GM23338 (cell line): ENCODE measurements at regions not wholly inside any gene's neighbourhood (a gene's known extent, or its start where the extent isn't known, plus 50 kb on each side); places are given as distances from the start of the nearest gene placed in this dataset.

ENCODE experiments used
- ATAC-seq: fragments of 200-7000 bp; cut with Tn5 transposase; 3 replicates; pipeline ENCODE4 v1.9.1; 2020
- DNase-seq: peaks from one replicate; pipeline ENCODE4 v3.0.0-alpha.2; 2015; ENCODE audit warnings: low spot score
- H2AFZ ChIP-seq: fragments of 200-600 bp; sonication (generic); 2 replicates; pipeline ENCODE4 v1.8.0; 2016; ENCODE audit warnings: antibody characterized with exemption, mild to moderate bottlenecking, moderate library complexity
- H3F3A ChIP-seq: fragments of 200-600 bp; sonication (generic); replicated peaks from 2 replicates; pipeline ENCODE4 v1.8.0; 2017; ENCODE audit warnings: antibody characterized with exemption, mixed run types, low read depth
- H3K27ac ChIP-seq: fragments of 200-600 bp; sonication (generic); 2 replicates; pipeline ENCODE4 v1.6.1; 2016; ENCODE audit warnings: low read depth
- H3K27me3 ChIP-seq: fragments of 200-600 bp; sonication (generic); 2 replicates; pipeline ENCODE4 v1.8.0; 2016; ENCODE audit warnings: mild to moderate bottlenecking, mixed run types, moderate library complexity; ENCODE audit not compliant: insufficient read depth
- H3K36me3 ChIP-seq: fragments of 200-600 bp; sonication (generic); 2 replicates; pipeline ENCODE4 v1.8.0; 2016; ENCODE audit warnings: mild to moderate bottlenecking; ENCODE audit not compliant: insufficient read depth
- H3K4me1 ChIP-seq: fragments of 200-600 bp; sonication (generic); 2 replicates; pipeline ENCODE4 v1.8.0; 2016; ENCODE audit warnings: mild to moderate bottlenecking, moderate library complexity; ENCODE audit not compliant: insufficient read depth
- H3K4me2 ChIP-seq: fragments of 200-600 bp; sonication (generic); 2 replicates; pipeline ENCODE4 v1.7.1; 2017; ENCODE audit warnings: mixed run types
- H3K4me3 ChIP-seq: fragments of 200-600 bp; sonication (generic); 2 replicates; pipeline ENCODE4 v1.6.1; 2016; ENCODE audit warnings: mixed run types
- H3K79me2 ChIP-seq: fragments of 200-600 bp; sonication (generic); replicated peaks from 2 replicates; pipeline ENCODE4 v1.8.0; 2017; ENCODE audit warnings: mild to moderate bottlenecking; ENCODE audit not compliant: insufficient read depth
- H3K9me2 ChIP-seq: fragments of 200-600 bp; sonication (generic); 2 replicates; pipeline ENCODE4 v1.8.0; 2017; ENCODE audit not compliant: insufficient read depth
- H4K20me1 ChIP-seq: fragments of 200-600 bp; sonication (generic); replicated peaks from 2 replicates; pipeline ENCODE4 v1.8.0; 2017; ENCODE audit warnings: mild to moderate bottlenecking; ENCODE audit not compliant: insufficient read depth
- H3K27ac Mint-ChIP-seq: 2 replicates; pipeline ENCODE4 v1.8.0; 2020; ENCODE audit warnings: inconsistent platforms, mild to moderate bottlenecking, moderate library complexity, mixed read lengths
- H3K27me3 Mint-ChIP-seq: 3 replicates; pipeline ENCODE4 v1.8.0; 2022; ENCODE audit warnings: low read depth, mild to moderate bottlenecking, moderate library complexity, mixed read lengths, inconsistent platforms; ENCODE audit not compliant: insufficient read depth, poor library complexity
- H3K36me3 Mint-ChIP-seq: 3 replicates; pipeline ENCODE4 v1.8.0; 2021; ENCODE audit warnings: low read depth, mild to moderate bottlenecking, inconsistent platforms, moderate library complexity, mixed read lengths
- H3K4me1 Mint-ChIP-seq: 3 replicates; pipeline ENCODE4 v1.8.0; 2020; ENCODE audit warnings: mild to moderate bottlenecking, inconsistent platforms, mixed read lengths
- H3K4me3 Mint-ChIP-seq: 3 replicates; pipeline ENCODE4 v1.8.0; 2021; ENCODE audit warnings: moderate library complexity, mild to moderate bottlenecking, inconsistent platforms, mixed read lengths
- H3K9me3 Mint-ChIP-seq: 3 replicates; pipeline ENCODE4 v1.8.0; 2020; ENCODE audit warnings: moderate library complexity, mild to moderate bottlenecking, inconsistent platforms, mixed read lengths
- EZH2 ChIP-seq: fragments of 200-600 bp; sonication (generic); IDR thresholded peaks from one replicate; pipeline ENCODE4 v1.8.0; 2017; ENCODE audit warnings: antibody characterized with exemption, mild to moderate bottlenecking, low read depth; ENCODE audit not compliant: unreplicated experiment
- NANOG ChIP-seq: IDR thresholded peaks from 2 replicates; pipeline ENCODE4 v1.6.1; 2016; ENCODE audit warnings: antibody characterized with exemption, borderline replicate concordance
- STAT1 ChIP-seq: IDR thresholded peaks from one replicate; pipeline ENCODE4 v1.6.1; 2016; ENCODE audit warnings: antibody characterized with exemption; ENCODE audit not compliant: unreplicated experiment
- ZNF114 ChIP-seq: fragments of 250-450 bp; sonication (Bioruptor Pico); IDR thresholded peaks from 2 replicates; pipeline ENCODE4 v1.5.0; 2020; ENCODE audit warnings: mild to moderate bottlenecking, moderate library complexity
- ZNF331 ChIP-seq: fragments of 250-450 bp; sonication (Bioruptor Pico); IDR thresholded peaks from 2 replicates; pipeline ENCODE4 v1.5.0; 2020; ENCODE audit warnings: low read depth, mild to moderate bottlenecking, moderate library complexity
- TF ChIP-seq, protein P1 (sequence below): IDR thresholded peaks from one replicate; pipeline ENCODE4 v1.6.1; 2018; ENCODE audit warnings: antibody characterized with exemption; ENCODE audit not compliant: unreplicated experiment
- TF ChIP-seq, protein P2 (sequence below), 2 experiments: fragments of 200-600 bp in 1 of 2; sonication (generic) in 1 of 2; conservative IDR thresholded peaks; 2 replicates each; pipeline versions ENCODE4 v1.5.1 to v1.6.1; 2016 to 2017; ENCODE audit warnings: antibody characterized with exemption in 2 of 2, low read depth in 2 of 2, mild to moderate bottlenecking in 2 of 2, moderate library complexity in 1 of 2

GRCh38 chr2:8276026-8276425 lies 405.8 kb upstream of the ID2 start (continued):
- TF ChIP-seq, protein P1, sequence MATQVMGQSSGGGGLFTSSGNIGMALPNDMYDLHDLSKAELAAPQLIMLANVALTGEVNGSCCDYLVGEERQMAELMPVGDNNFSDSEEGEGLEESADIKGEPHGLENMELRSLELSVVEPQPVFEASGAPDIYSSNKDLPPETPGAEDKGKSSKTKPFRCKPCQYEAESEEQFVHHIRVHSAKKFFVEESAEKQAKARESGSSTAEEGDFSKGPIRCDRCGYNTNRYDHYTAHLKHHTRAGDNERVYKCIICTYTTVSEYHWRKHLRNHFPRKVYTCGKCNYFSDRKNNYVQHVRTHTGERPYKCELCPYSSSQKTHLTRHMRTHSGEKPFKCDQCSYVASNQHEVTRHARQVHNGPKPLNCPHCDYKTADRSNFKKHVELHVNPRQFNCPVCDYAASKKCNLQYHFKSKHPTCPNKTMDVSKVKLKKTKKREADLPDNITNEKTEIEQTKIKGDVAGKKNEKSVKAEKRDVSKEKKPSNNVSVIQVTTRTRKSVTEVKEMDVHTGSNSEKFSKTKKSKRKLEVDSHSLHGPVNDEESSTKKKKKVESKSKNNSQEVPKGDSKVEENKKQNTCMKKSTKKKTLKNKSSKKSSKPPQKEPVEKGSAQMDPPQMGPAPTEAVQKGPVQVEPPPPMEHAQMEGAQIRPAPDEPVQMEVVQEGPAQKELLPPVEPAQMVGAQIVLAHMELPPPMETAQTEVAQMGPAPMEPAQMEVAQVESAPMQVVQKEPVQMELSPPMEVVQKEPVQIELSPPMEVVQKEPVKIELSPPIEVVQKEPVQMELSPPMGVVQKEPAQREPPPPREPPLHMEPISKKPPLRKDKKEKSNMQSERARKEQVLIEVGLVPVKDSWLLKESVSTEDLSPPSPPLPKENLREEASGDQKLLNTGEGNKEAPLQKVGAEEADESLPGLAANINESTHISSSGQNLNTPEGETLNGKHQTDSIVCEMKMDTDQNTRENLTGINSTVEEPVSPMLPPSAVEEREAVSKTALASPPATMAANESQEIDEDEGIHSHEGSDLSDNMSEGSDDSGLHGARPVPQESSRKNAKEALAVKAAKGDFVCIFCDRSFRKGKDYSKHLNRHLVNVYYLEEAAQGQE: no peak
- TF ChIP-seq, protein P2, sequence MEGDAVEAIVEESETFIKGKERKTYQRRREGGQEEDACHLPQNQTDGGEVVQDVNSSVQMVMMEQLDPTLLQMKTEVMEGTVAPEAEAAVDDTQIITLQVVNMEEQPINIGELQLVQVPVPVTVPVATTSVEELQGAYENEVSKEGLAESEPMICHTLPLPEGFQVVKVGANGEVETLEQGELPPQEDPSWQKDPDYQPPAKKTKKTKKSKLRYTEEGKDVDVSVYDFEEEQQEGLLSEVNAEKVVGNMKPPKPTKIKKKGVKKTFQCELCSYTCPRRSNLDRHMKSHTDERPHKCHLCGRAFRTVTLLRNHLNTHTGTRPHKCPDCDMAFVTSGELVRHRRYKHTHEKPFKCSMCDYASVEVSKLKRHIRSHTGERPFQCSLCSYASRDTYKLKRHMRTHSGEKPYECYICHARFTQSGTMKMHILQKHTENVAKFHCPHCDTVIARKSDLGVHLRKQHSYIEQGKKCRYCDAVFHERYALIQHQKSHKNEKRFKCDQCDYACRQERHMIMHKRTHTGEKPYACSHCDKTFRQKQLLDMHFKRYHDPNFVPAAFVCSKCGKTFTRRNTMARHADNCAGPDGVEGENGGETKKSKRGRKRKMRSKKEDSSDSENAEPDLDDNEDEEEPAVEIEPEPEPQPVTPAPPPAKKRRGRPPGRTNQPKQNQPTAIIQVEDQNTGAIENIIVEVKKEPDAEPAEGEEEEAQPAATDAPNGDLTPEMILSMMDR (conservative IDR thresholded peaks at IDR 0.05; ENCODE audit: low read depth in 2 of 2): no peak
- no peak for TF ChIP-seq EZH2

- Histone ChIP-seq H3F3A (no peaks in the 10 kb centered on the region), H3K4me1 (no peaks in the 10 kb centered on the region), H3K36me3 (no peaks in the 10 kb centered on the region), H3K4me3 (no peak overlapping the region), H3K27me3 (no peaks in the 10 kb centered on the region), H3K79me2 (no peaks in the 10 kb centered on the region), H4K20me1 (no peaks in the 10 kb centered on the region), H3K4me2 (no peak overlapping the region), H2AFZ (peak overlapping the region; percentile 52; the same call in 1 of the 2 replicates), H3K9me2 (peaks cover 13% of the 10 kb centered on the region), H3K27ac (no peak overlapping the region)
- no peak overlapping the region for H3K4me3 Mint-ChIP-seq
- peaks cover 2% of the 10 kb centered on the region; the same call in 2 of the 3 replicates for H3K4me1 Mint-ChIP-seq
- H3K36me3 Mint-ChIP-seq: no peaks in the 10 kb centered on the region; the same call in 2 of the 3 replicates
- H3K9me3 Mint-ChIP-seq: no peaks in the 10 kb centered on the region; the same call in 2 of the 3 replicates
- DNase-seq (no peak), ATAC-seq (no peak)
- TF ChIP-seq STAT1 (no peak), ZNF331 (CRISPR knock-in tag) (no peak), ZNF114 (CRISPR knock-in tag) (no peak), NANOG (no peak)
- peaks cover 2% of the 10 kb centered on the region for H3K27me3 Mint-ChIP-seq
- H3K27ac Mint-ChIP-seq: no peak overlapping the region
Measured at GRCh38 chr2:8277921-8278571, 403.8 kb upstream of the ID2 start.
